Fibroblast of mammary gland (primary cell): ENCODE measurements at regions not wholly inside any gene's neighbourhood (a gene's known extent, or its start where the extent isn't known, plus 50 kb on each side); places are given as distances from the start of the nearest gene placed in this dataset.
"Not testable (repeated sequence)": the region's sequence is repeated elsewhere in the genome, so short reads cannot be mapped to it uniquely, and the experiment has no call there.

Experiments
- DNase-seq: peaks from one replicate; pipeline ENCODE4 v3.0.0-alpha.2; 2010; ENCODE audit warnings: low read depth
- H3K4me3 ChIP-seq: 2 replicates; pipeline ENCODE4 v1.5.1; 2011; ENCODE audit warnings: low read depth, mild to moderate bottlenecking, low read length, moderate library complexity; ENCODE audit not compliant: control insufficient read depth
- CTCF ChIP-seq: conservative IDR thresholded peaks from 2 replicates; pipeline ENCODE4 v1.5.1; 2011; ENCODE audit warnings: low read depth, low read length, inconsistent platforms; ENCODE audit not compliant: control insufficient read depth, insufficient read depth

GRCh38 chr21:15638856-15639549 lies 90.8 kb upstream of the USP25 start:
- no peak for DNase-seq
- no peak for TF ChIP-seq CTCF
- H3K4me3 ChIP-seq, result no peak overlapping the region

- H3K4me3 ChIP-seq, DNase-seq: not testable (repeated sequence)
These were observed 89.7 kb upstream of the USP25 start for GRCh38 chr21:15640113-15640512.

- no peak overlapping the region for H3K4me3 ChIP-seq
- no peak for DNase-seq
- no peak for TF ChIP-seq CTCF
These were observed 85.3 kb upstream of the USP25 start for GRCh38 chr21:15644489-15644888.

GRCh38 chr21:15645830-15646229 lies 84.0 kb upstream of the USP25 start:
- no peak for DNase-seq
- no peak overlapping the region for H3K4me3 ChIP-seq
- TF ChIP-seq CTCF, result no peak

- TF ChIP-seq CTCF, result no peak
- H3K4me3 ChIP-seq, result no peak overlapping the region
- DNase-seq, result no peak
These were observed 79.0 kb upstream of the USP25 start for GRCh38 chr21:15650735-15651134.

- no peak for DNase-seq
- TF ChIP-seq CTCF, result no peak
These were observed 78.6 kb upstream of the USP25 start for GRCh38 chr21:15651172-15651571.

GRCh38 chr21:15653710-15654109 lies 76.1 kb upstream of the USP25 start:
- H3K4me3 ChIP-seq, result no peak overlapping the region
- no peak for DNase-seq
- no peak for TF ChIP-seq CTCF

More at GRCh38 chr21:15651172-15651571, 78.6 kb upstream of the USP25 start:
- H3K4me3 ChIP-seq, result no peak overlapping the region
